ENCODE measurements at regions not wholly inside any gene's neighbourhood (a gene's known extent, or its start where the extent isn't known, plus 50 kb on each side); places are given as distances from the start of the nearest gene placed in this dataset.
A peak's percentile ranks its signal among the peaks of the same experiment; 100 is the strongest.

GRCh38 chr20:25139029-25139705 is 56.3 kb upstream of the ENTPD6 start:
- ChIA-PET POLR2A (interaction anchor here (1.3 kb wide), 1 partner anchor 14 kb away, joined by 3 read pairs; no protein-coding TSS in a partner anchor), CTCF (ENCODE audit: low intra/inter-chr PET ratio) (no interaction called here)
- in situ Hi-C loops (cut with MboI) (no loop called here), intact Hi-C loops (cut with micrococcal nuclease) (no loop called here)
- Histone ChIP-seq H3K27ac (ENCODE audit: extremely low read depth, low read depth, low read length) (no peak overlapping the region), H3K4me1 (replicated peaks in 1 of 2; ENCODE audit: control insufficient read depth in 2 of 2, insufficient read depth in 2 of 2, low read length in 2 of 2) (no peaks in the 10 kb centered on the region), H3K36me3 (ENCODE audit: control insufficient read depth, insufficient read depth, low read length) (no peaks in the 10 kb centered on the region), H3K79me2 (ENCODE audit: control insufficient read depth, insufficient read depth, low read length) (no peaks in the 10 kb centered on the region), H3K4me2 (ENCODE audit: insufficient read depth, low read length) (no peak overlapping the region), H2AFZ (ENCODE audit: low read depth, low read length) (no peak overlapping the region), H4K20me1 (replicated peaks; ENCODE audit: control insufficient read depth, insufficient read depth, low read length) (no peaks in the 10 kb centered on the region), H3K4me3 (no peak overlapping the region), H3K27me3 (ENCODE audit: control insufficient read depth in 2 of 2, insufficient read depth in 2 of 2, low read length in 2 of 2) (peaks cover 4 to 14% of the 10 kb centered on the region in 2 experiments; a peak in 3 of 5 replicates), H3K9ac (ENCODE audit: insufficient read depth in 1 of 2, low read depth in 2 of 2, low read length in 2 of 2) (no peak overlapping the region; a peak in 1 of 4 replicates), H3K9me1 (ENCODE audit: control insufficient read depth, insufficient read depth, low read length) (no peaks in the 10 kb centered on the region), H3K9me3 (replicated peaks; ENCODE audit: control insufficient read depth, insufficient read depth, low read depth, low read length) (no peaks in the 10 kb centered on the region)
- BruUV-seq (replicated peaks), result no TSS peak
- 2% methylated on average over 12 of the region's 12 CpGs for WGBS (ENCODE audit: insufficient coverage, low coverage, missing lambda C conversion rate)
- ATAC-seq, result peak; percentile 58
- peak in 2 of 4 experiments; percentile 9 to 21 for DNase-seq (ENCODE audit: extremely low read depth in 1 of 4, low spot score in 3 of 4)
- TF ChIP-seq ZNF75A (CRISPR knock-in tag; IDR thresholded peaks at IDR 0.05), result no peak
- peak in 1 of 2 experiments; percentile 36; a peak in 2 of 4 replicates for TF ChIP-seq RAD21 (CRISPR knock-in tag; conservative IDR thresholded peaks at IDR 0.05 in 1 of 2, IDR thresholded peaks at IDR 0.05 in 1 of 2)
- TF ChIP-seq SRSF9 (IDR thresholded peaks at IDR 0.05; ENCODE audit: borderline replicate concordance, low read depth, low read length), result no peak
- no peak for TF ChIP-seq ELF2 (CRISPR knock-in tag; IDR thresholded peaks at IDR 0.05)
- TF ChIP-seq JUNB (CRISPR knock-in tag; conservative IDR thresholded peaks at IDR 0.05), result no peak
- TF ChIP-seq ZNF431 (CRISPR knock-in tag; IDR thresholded peaks at IDR 0.05), result no peak
- TF ChIP-seq NR2C2 (CRISPR knock-in tag; IDR thresholded peaks at IDR 0.05), result no peak
- no peak for TF ChIP-seq NR2C2 (tag; IDR thresholded peaks at IDR 0.05)
- no peak for TF ChIP-seq ZBTB17 (CRISPR knock-in tag; IDR thresholded peaks at IDR 0.05)
- no peak for TF ChIP-seq HMG20B (CRISPR knock-in tag; IDR thresholded peaks at IDR 0.05)
- TF ChIP-seq CTCF (IDR thresholded peaks at IDR 0.05 in 2 of 3, conservative IDR thresholded peaks at IDR 0.05 in 1 of 3; ENCODE audit: insufficient read depth in 2 of 3, low read depth in 1 of 3, low read length in 3 of 3), result peak; percentile 25 to 73 (median 54); a peak in 4 of 6 replicates
- TF ChIP-seq SMAD3 (CRISPR knock-in tag; conservative IDR thresholded peaks at IDR 0.05), result no peak
- TF ChIP-seq ZNF280A (IDR thresholded peaks at IDR 0.05; ENCODE audit: low read depth, partially characterized antibody), result no peak
- no peak for TF ChIP-seq RHOXF2B (CRISPR knock-in tag; conservative IDR thresholded peaks at IDR 0.05)
- FAIRE-seq, result no peak

Data from K562 (cell line).